GM19395 (cell line): ENCODE measurements at regions not wholly inside any gene's neighbourhood (a gene's known extent, or its start where the extent isn't known, plus 50 kb on each side); places are given as distances from the start of the nearest gene placed in this dataset.
"Not testable (repeated sequence)": the region's sequence is repeated elsewhere in the genome, so short reads cannot be mapped to it uniquely, and the experiment has no call there.

Source experiments
- ATAC-seq: cut with Tn5 transposase; IDR thresholded peaks from one replicate; pipeline ENCODE4 v1.9.1; 2021; ENCODE audit warnings: mild to moderate bottlenecking, moderate library complexity; ENCODE audit not compliant: unreplicated experiment

DNA sequence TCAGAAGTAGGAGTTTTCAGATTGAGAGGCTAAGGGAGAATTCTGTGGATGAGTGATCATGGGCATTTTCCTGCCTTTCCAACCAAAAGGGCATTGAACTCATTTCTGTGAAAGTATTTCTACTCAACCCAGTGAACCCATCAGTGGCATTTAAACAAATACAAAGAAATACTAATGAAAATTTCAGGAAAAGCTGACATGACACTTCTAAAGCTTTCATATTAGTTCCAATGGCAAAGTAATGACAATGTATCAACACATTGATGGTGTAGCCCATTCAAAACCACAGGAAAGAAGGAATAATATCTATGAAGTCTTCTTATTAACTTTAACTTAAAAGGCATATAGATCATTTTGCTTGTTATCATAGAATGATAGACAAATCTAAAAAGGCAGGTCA is 183.5 kb upstream of the ANXA10 start:
- ATAC-seq: no peak

DNA sequence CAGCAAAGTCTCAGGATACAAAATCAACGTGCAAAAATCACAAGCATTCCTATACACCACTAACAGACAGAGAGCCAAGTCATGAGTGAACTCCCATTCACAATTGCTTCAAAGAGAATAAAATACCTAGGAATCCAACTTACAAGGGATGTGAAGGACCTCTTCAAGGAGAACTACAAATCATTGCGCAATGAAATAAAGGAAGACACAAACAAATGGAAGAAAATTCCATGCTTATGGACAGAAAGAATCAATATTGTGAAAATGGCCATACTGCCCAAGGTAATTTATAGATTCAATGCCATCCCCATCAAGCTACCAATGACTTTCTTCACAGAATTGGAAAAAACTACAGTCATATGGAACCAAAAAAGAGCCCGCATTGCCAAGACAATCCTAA is 179.8 kb upstream of the ANXA10 start:
- ATAC-seq: not testable (repeated sequence)

DNA sequence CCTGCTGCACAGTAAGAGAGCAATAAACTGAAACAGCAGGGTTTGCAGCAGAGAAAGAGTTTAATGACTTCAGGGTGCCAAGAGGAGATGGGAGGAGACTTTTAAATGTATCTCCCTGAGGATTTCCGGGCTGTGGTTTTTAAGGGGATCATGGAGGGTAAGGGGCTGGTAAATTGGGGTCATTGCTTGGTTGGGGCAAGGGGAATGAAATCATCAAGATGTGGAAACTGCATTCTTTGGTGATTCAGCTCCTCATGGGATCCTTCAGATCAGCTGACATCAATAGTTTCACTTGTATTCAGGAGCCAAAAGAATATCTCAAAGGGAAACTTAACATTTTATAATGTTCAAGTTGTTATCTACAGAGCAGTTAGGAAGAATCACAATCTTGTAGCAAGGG is 174.3 kb upstream of the ANXA10 start:
- ATAC-seq: no peak

DNA sequence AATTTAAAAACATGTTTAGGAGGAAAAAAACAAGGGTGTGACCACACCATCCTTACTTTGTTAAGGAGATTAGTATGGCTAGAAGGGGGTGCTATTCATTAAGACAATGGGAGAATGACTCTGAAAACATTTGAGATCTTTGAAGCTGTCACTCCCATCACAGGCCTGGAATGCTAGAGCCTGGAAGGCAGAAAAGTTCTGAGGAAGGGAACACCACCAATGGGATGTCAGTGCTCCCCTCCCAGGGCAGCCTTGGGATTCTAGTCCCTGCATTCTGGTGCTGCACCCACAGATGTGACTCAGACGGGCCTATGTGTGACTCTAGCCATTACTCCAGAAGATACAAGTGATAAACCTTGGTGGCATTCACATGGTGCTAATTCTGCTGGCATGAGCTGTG is 162.2 kb upstream of the ANXA10 start:
- ATAC-seq: no peak

DNA sequence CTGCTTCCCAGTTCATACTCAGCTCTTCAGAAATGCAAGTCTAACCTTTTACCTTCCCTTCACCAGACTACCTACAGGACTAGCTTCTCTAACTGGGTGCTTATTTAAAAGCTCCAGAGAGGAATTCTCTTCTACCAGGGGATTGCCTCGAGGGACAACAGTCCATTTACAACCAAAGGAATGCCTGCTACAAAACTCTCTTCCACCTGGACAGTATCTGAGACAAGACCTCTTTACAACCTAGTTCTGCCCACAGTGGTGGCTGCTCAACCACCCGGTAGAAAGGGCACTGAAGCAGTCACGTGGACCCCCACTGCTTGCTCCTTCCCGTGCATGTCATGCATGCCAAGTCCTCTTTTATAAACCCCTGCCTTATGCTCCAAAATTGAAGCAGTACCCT is 158.1 kb upstream of the ANXA10 start:
- ATAC-seq: no peak

DNA sequence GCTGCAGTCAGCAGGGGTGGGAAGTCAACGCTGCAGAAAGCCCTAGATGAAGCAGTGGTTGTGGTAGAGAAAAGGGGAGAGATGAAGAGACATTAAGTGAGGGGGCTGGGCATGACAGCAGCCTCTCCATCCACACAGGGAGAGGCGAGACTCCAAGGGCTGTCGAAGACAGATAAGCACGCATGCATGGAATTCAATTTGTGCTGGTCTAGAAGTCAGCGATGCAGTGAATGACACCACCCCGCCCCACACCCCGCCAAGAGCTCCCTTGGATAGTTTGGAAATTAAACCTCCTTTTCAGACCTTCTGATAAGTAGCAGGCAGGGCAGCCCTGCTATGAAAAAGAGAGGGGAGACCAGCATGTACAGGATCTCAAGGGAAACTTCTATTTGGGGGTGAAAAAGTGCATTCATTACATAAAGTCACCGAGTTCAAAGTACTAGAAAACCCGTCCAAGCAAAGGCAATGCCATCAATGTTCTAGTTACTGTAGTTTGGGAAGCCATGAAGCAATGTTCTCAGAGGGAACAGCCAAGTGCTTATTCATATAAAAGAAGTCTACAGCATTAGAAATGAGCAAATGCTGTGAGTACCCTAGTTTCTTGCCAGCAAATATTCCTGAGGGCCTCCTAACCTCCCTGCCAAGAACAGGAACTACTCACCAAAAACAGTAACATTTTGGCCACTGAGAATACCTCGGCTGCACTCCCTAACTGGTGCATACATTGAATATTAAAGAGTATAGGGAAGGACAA is 152.3 kb upstream of the ANXA10 start:
- ATAC-seq: no peak

DNA sequence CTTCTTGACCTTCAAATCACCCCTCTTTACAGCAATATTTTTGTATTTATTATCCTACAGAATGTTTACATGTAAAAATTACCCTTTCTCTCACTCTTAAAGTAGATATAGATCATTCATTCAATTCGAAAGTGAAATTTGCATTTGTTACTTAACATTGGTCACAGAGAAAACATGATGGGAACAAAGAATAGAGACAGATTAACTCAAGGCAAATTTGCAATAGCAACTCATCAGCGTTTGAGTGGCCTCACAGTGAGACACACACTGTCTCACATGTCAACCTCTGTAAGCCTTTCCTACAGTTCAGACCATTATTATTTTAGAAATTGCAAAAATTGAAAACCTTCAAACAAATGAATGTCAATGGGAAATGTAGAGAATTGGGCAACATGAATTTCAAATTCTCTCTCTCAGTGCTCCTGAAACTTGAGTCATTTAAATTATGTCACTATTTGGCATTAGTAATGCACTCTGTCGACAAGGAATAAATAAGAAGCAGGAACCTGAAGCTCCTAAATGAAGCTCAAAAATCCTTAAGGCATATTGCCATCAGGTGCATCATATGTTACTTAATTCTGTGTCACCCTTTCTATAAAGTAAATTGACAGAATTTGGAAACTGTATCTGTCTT is 148.3 kb upstream of the ANXA10 start:
- ATAC-seq: no peak

DNA sequence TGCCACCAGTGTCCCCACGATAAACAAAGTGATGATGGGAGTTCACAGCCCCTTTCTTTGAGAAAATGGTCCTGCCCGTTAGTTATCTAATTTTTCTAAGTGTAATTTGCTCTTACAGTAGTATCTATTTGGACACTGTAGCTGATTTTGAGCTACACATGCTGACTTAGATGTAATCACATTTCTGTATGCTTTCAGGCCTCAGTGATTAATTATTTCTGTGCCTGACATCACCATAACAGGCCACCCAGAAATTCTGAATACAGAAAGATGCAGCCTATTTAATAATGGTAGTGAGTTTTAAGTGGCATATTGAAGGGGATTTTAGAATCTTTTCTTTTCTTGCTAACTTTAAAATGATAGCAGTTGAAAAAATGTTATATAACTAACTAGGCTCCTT is 147.6 kb upstream of the ANXA10 start:
- no peak for ATAC-seq

DNA sequence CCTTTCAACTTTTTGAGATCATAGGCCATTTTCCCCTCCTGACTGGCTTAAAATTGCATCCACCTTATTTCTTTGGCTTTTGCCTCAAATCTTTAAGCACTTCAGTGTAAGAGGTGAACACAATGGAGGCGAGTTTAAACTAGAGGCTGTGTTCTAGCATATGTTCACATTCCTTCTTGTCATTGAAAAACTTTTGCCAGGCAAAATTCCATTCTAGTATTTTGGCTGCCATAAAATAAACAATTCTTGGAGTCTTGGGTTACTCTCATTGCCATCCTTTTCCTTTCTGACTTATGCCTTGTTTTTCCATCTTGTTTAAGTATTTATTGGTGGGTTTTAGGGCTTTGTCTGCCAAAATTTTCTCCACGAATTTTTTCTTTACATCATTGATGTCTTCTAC is 137.3 kb upstream of the ANXA10 start:
- ATAC-seq: no peak

DNA sequence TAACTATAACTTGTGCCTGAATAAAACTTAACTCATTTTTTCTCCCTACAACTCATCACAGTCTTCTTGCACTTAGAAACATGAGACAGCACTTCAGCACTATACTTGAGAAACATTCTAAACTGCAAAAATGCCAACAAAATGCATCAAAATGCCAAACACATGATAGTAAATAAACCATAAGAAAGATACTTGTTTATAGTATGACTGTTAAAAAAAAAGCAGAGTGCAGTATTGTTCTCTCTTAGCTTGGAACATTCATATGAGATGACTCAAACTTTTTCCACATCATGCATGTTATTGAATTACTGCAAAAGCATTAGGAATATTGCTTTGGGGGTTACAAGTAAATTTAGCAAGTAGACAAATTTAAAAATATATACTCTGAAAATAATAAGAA is 135.7 kb upstream of the ANXA10 start:
- no peak for ATAC-seq

DNA sequence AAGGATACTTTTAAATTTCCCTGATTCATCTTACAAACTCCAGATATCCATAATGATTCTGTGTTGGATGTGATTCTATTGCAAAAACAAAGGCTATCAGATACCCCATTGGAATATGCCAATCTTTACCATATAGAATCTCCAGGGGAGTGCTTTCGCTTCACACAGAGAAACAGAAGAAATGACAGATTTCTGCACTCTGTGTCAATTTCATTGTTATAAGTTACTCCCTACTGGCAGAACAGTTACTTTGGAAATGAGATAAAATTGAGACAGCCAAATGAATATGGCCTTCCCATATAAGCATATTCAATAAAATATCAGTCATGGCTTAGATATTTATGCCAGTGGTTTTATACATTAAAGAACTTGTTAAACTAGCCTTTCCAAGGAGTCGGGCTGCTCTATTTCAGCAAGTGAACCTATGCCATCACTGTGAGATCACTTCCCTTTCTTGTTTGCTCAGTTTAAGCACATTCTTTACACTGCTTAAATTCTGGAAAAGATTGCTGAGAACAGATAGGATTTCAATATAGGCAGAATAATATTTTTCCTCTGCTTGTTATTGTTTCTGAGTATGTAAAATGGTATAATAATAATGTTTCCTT is 127.5 kb upstream of the ANXA10 start:
- no peak for ATAC-seq

DNA sequence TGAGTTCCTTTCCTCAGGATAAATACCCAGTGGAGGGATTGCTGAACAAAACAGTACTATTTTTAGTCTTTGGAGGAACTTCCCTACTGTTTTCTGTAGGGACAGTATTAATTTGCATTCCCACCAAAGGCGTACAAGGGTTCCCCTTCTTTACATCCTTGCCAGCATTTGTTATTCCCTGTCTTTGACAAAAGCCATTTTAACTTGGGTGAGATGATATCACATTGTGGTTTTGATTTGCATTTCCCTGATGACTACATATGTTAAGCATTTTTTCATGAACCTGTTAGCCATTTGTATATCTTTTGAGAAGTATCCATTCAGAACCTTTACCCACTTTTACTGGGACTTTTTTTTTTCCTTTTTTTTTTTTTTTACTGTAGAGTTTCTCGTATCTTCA is 126.2 kb upstream of the ANXA10 start:
- no peak for ATAC-seq

DNA sequence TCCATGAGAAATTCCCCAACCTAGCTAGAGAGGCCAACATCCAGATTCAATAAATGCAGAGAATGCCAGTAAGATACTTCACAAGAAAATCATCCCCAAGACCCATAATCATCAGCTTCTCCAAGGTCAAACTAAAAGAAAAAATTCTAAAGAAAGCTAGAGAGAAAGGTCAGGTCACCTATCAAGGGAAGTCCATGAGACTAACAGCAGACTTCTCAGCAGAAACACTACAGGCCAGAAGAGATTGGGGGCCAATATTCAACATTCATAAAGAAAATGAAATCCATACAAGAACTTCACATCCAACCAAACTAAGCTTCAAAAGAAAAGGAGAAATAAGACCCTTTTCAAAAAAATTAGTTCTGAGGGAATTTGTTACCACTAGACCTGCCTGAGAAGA is 118.8 kb upstream of the ANXA10 start:
- ATAC-seq: no peak

DNA sequence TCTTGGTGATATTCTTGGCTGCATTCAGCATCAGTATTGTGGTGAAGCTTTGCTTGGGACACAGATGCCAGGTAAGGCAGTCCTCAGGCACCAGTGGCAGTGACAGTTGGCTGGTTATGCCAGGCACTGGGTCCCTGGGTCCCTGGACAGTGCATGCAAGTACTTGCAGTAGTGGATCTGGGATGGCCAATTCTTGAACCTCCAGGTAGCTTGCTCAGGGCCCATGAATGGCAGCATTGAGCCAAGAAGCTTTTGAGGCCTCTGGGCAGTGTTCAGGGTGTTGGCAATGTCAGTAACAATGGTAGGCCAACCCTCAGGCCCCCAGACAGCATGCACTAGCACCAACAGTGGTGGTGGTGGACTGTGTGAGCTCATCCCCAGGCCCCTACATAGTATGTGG is 106.8 kb upstream of the ANXA10 start:
- no peak for ATAC-seq

DNA sequence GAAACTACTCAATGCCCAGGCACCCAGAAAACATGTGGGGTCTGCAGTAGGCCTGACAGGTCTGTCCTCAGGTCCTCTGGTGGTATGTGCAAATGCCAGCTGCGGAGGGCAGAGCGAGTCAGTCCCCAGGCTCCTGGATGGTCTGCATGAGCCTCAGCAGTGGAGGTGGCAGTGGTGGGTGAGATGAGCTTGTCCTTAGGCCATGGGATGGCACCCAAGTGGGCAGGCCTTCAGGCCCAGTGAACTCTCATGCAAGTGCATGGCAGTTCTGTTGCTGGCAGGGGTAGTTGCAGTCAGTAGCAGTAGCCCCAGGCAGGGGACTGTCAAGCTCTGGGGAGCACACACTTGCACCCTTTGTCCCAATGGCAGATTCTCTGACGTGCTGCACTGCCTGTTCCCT is 106.3 kb upstream of the ANXA10 start:
- ATAC-seq: no peak

DNA sequence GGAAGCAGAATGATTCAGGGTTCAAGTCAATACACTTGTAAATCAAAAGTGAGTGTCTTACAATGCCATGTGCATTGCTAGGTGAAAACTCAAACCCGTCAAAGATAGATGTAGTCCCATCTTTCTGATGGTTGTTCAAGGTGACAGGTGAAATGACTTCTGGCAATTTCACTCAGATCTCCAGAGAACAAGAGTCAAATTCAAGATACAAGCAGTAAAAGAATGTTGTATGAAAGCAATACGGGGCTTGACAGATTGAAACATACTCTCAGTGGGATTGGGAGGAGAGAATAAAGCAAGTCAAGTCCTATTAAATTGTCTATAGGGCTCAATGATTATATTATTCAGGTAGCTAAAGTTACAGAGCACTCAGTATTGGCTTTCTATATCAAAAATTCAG is 105.1 kb upstream of the ANXA10 start:
- ATAC-seq: no peak

DNA sequence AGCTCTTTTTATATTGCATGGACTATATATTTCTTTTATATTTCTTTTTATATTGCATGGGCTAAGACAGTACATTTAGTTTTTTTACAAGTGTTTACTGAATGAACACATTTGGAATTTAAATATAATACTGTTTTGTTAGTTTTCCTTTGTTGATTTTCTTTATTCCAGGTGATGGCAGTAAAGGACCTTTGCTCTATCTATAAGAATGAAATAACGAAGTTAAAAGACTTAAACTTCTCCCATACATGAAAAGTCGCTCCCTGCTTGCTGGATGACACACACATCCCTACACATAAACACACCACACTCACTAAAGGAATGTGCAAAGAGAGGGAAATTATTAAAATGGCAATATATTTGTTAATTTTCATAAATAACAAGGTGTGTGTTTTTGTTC is 102.5 kb upstream of the ANXA10 start:
- ATAC-seq: no peak

DNA sequence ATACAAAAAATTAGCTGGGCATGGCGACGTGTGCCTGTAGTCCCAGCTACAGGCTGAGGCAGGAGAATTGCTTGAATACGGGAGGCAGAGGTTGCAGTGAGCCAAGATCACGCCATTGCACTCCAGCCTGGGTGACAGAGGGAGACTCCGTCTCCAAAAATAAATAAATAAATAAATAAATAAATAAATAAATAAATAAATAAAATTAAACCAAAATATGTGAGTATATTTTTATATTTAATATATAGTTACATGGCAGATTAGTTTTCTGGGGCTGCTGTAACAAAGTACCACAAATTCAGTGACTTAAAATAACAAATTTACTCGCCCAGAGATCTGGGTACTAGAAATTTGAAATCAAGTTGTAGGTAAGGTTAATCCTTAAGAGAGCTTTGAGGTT is 84.2 kb upstream of the ANXA10 start:
- ATAC-seq: not testable (repeated sequence)

DNA sequence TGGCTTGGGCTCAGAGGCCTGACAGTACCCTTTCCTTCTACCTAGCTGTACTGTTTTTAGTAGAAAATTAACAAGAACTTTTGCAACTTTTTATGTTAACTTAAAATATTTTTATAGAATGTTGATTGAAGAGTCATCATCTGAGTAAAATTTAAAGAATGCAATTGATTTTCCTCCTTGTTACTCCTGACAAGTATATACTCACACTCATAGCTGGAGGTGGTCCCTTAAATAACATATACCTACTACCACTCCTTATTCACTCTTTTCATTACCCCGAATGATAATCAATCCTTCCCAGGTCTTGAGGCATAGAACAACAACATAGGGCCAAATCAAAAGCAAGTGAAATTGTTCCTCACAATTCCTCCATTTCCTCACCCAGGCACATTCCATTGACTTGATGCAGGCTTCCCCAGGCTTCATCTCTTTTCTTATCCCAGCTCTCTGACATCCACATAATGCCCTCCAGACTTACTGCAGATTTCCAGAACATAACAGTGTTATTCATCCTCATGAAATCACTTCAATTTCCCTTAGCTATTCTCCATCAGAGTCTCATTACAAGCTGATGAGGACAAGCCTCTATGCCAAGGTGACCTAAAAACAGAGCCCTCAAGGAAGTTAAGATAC is 73.2 kb upstream of the ANXA10 start:
- no peak for ATAC-seq

DNA sequence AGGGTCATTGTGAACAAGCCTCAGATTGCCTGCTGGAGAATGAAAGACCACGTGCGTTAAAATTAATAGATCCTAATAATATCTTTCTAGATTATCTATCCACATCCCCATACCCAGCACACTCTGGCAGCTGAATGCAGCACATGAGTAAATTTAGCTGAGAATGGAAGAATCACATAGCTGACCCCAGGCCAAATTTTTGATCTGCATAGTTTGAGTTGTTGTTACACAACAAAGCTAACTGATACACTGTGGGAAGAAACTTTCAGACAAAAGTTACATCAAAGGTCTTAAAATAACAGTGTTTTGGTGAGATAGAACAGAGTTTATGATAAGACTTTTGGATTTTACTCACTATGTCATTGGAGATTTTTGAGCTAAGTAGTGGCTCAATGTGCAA is 72.4 kb upstream of the ANXA10 start:
- ATAC-seq: no peak

DNA sequence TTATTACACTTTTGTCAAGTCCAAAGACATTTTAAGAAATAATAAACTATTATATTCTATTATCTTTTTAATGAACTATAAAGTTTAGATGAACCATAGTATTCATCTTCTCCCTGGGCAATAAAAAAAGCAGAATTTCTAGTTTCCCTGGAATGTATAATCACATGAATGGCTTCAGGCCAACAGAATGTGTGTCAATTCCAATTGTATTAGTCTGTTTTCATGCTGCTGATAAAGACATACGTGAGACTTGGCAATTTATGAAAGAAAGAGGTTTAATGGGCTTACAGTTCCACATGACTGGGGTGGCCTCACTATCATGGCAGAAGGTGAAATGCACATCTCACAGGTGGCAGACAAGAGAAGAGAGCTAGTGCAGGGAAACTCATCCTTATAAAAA is 70.7 kb upstream of the ANXA10 start:
- ATAC-seq: no peak

DNA sequence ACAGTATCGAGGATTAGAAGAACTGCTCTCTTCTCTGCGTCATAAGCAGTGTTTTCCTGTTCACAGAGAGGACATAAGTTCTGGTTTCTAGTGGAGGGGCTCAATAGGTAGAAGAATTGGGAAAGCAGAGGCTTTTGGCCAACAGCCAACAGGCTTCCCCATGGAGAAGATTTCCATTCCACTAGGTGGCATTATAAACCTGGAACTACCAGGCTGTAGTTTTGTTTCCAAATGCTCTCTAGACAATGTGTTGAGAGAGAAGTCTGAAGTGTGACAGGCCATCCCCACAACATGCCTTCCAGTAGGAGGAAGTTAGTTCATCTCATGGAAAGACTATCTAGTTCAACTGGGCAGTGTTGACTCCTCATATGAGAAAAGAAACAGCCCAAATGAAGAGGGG is 63.8 kb upstream of the ANXA10 start:
- no peak for ATAC-seq
